Sigmoid colon (tissue), 6 donors: ENCODE measurements at regions not wholly inside any gene's neighbourhood (a gene's known extent, or its start where the extent isn't known, plus 50 kb on each side); places are given as distances from the start of the nearest gene placed in this dataset.

Experiments used
- DNase-seq: peaks from one replicate; pipeline ENCODE4 v3.0.0-alpha.2; 2019
- H3K27ac ChIP-seq, 4 donors: fragments of 200-600 bp; sonication (generic); one replicate each; pipeline ENCODE4 v1.5.1; 2016 to 2019; ENCODE audit warnings: mild to moderate bottlenecking in 1 of 4
- H3K27me3 ChIP-seq, 3 donors: fragments of 200-600 bp; sonication (generic); one replicate each; pipeline ENCODE4 v1.5.1; 2019; ENCODE audit warnings: mild to moderate bottlenecking in 1 of 3
- H3K36me3 ChIP-seq, 4 donors: fragments of 200-600 bp; sonication (generic); one replicate each; pipeline ENCODE4 v1.5.1; 2016 to 2019
- H3K4me1 ChIP-seq, 4 donors: fragments of 200-600 bp; sonication (generic); one replicate each; pipeline ENCODE4 v1.5.1; 2017 to 2019
- H3K4me3 ChIP-seq, 4 donors: fragments of 200-600 bp; sonication (generic); one replicate each; pipeline ENCODE4 v1.5.1; 2017 to 2019; ENCODE audit warnings: mild to moderate bottlenecking in 2 of 4, moderate library complexity in 1 of 4
- H3K9me3 ChIP-seq, 4 donors: fragments of 200-600 bp in 3 of 4; sonication (generic) in 3 of 4; one replicate each; pipeline versions ENCODE4 v1.5.1 to v1.6.1; 2013 to 2019
- CTCF ChIP-seq, 4 experiments: fragments of 450-650 bp in 3 of 4; fragments of 200-600 bp in 1 of 4; IDR thresholded peaks; one replicate each; pipeline ENCODE4 v1.5.1; 2016 to 2019; ENCODE audit warnings: antibody characterized with exemption in 4 of 4, mild to moderate bottlenecking in 3 of 4, moderate library complexity in 2 of 4
- EP300 ChIP-seq, 4 donors: sonication (generic); formaldehyde crosslinking; IDR thresholded peaks; one replicate each; pipeline ENCODE4 v1.6.1; 2017; ENCODE audit warnings: antibody characterized with exemption in 4 of 4
- POLR2A ChIP-seq, 2 donors: fragments of 450-650 bp; IDR thresholded peaks; one replicate each; pipeline ENCODE4 v1.6.1; 2016; ENCODE audit warnings: antibody characterized with exemption in 2 of 2, mild to moderate bottlenecking in 2 of 2, moderate library complexity in 2 of 2
- POLR2AphosphoS5 ChIP-seq, 4 donors: sonication (generic); formaldehyde crosslinking; IDR thresholded peaks; one replicate each; pipeline ENCODE4 v1.6.1; 2017; ENCODE audit warnings: antibody characterized with exemption in 4 of 4
- WGBS, 2 donors: extraction: QIAGEN DNeasy Blood & Tissue Kit; methylation state at CpG; one replicate each; pipeline ENCODE4 v1.1.7; 2013; 5-methylcytosine and 5-hydroxymethylcytosine counted together
- intact Hi-C: fragments of 100-400 bp; cut with DNase I; formaldehyde crosslinking; loops from one replicate; pipeline ENCODE4 v1.15.1; 2023
- donor health status: healthy with polysubstance abuse.
- donor health status: healthy.

- H3K4me3 ChIP-seq, result no peak overlapping the region
- H3K27ac ChIP-seq, result no peak overlapping the region
- no peak for TF ChIP-seq EP300 (IDR thresholded peaks at IDR 0.05)
- no peak for TF ChIP-seq POLR2AphosphoS5 (IDR thresholded peaks at IDR 0.05)
- no peak for TF ChIP-seq CTCF (IDR thresholded peaks at IDR 0.05)
- no peak for TF ChIP-seq POLR2A (IDR thresholded peaks at IDR 0.05)
- H3K4me1 ChIP-seq, result peaks cover 0 to 9% (median 2%) of the 10 kb centered on the region in 4 donors
- intact Hi-C loops, result no loop called here
- no peak for DNase-seq
- peaks cover 0 to 21% (median 6%) of the 10 kb centered on the region in 3 donors for H3K27me3 ChIP-seq
- H3K36me3 ChIP-seq, result no peaks in the 10 kb centered on the region
- WGBS, 2 donors, result 78 to 82% methylated on average over 7 of the region's 7 CpGs
- no peaks in the 10 kb centered on the region for H3K9me3 ChIP-seq
Measured at GRCh38 chr11:45366619-45367190, 80.6 kb upstream of the SYT13 start.

- TF ChIP-seq EP300 (IDR thresholded peaks at IDR 0.05) (no peak), POLR2AphosphoS5 (IDR thresholded peaks at IDR 0.05) (no peak), CTCF (IDR thresholded peaks at IDR 0.05) (no peak), POLR2A (IDR thresholded peaks at IDR 0.05) (no peak)
- Histone ChIP-seq H3K9me3 (no peaks in the 10 kb centered on the region), H3K36me3 (no peaks in the 10 kb centered on the region), H3K27me3 (peaks cover 0 to 15% (median 0%) of the 10 kb centered on the region in 3 donors), H3K4me3 (no peak overlapping the region), H3K4me1 (peaks cover 0 to 5% (median 0%) of the 10 kb centered on the region in 4 donors), H3K27ac (no peak overlapping the region)
- WGBS, 2 donors, result 77 to 79% methylated on average over 16 of the region's 16 CpGs
- intact Hi-C loops, result no loop called here
- DNase-seq, result no peak
Measured at GRCh38 chr11:45365961-45366618, 79.9 kb upstream of the SYT13 start.

GRCh38 chr11:45362636-45363035 lies 76.5 kb upstream of the SYT13 start:
- TF ChIP-seq CTCF (IDR thresholded peaks at IDR 0.05), result no peak
- TF ChIP-seq EP300 (IDR thresholded peaks at IDR 0.05), result no peak
- no peak for TF ChIP-seq POLR2AphosphoS5 (IDR thresholded peaks at IDR 0.05)
- TF ChIP-seq POLR2A (IDR thresholded peaks at IDR 0.05), result no peak
- DNase-seq, result no peak
- Histone ChIP-seq H3K9me3 (no peaks in the 10 kb centered on the region), H3K36me3 (no peaks in the 10 kb centered on the region), H3K4me1 (peaks cover 0 to 5% (median 0%) of the 10 kb centered on the region in 4 donors), H3K4me3 (no peak overlapping the region), H3K27me3 (no peaks in the 10 kb centered on the region), H3K27ac (no peak overlapping the region)
- 29 to 58% methylated on average over 3 of the region's 3 CpGs for WGBS, 2 donors
- intact Hi-C loops, result no loop called here

- no peaks in the 10 kb centered on the region for H3K36me3 ChIP-seq
- intact Hi-C loops, result no loop called here
- no peak overlapping the region for H3K4me3 ChIP-seq
- peaks cover 0 to 5% (median under 1%) of the 10 kb centered on the region in 4 donors for H3K4me1 ChIP-seq
- TF ChIP-seq EP300 (IDR thresholded peaks at IDR 0.05) (no peak), POLR2AphosphoS5 (IDR thresholded peaks at IDR 0.05) (no peak), CTCF (IDR thresholded peaks at IDR 0.05) (no peak), POLR2A (IDR thresholded peaks at IDR 0.05) (no peak)
- no peaks in the 10 kb centered on the region for H3K9me3 ChIP-seq
- H3K27me3 ChIP-seq, result no peaks in the 10 kb centered on the region
- no peak overlapping the region for H3K27ac ChIP-seq
- WGBS, 2 donors, result 63 to 74% methylated on average over 2 of the region's 2 CpGs
- no peak for DNase-seq
Measured at GRCh38 chr11:45361551-45361950, 75.4 kb upstream of the SYT13 start.
